HEK293 (cell line): ENCODE measurements at regions not wholly inside any gene's neighbourhood (a gene's known extent, or its start where the extent isn't known, plus 50 kb on each side); places are given as distances from the start of the nearest gene placed in this dataset.

Experiments
- KLF10 ChIP-seq: fragments of 450-650 bp; IDR thresholded peaks from 2 replicates; pipeline ENCODE4 v1.5.1; 2018; ENCODE audit warnings: missing biosample characterization, mild to moderate bottlenecking, missing genetic modification characterization
- TF ChIP-seq, protein P1 (sequence below): fragments of 450-650 bp; formaldehyde crosslinking; IDR thresholded peaks from 2 replicates; pipeline ENCODE4 v1.5.1; 2016; ENCODE audit warnings: missing biosample characterization, missing genetic modification characterization, low read depth
- TF ChIP-seq, protein P2 (sequence below): fragments of 450-650 bp; formaldehyde crosslinking; IDR thresholded peaks from 2 replicates; pipeline ENCODE4 v1.5.1; 2017; ENCODE audit warnings: missing biosample characterization, missing genetic modification characterization

DNA sequence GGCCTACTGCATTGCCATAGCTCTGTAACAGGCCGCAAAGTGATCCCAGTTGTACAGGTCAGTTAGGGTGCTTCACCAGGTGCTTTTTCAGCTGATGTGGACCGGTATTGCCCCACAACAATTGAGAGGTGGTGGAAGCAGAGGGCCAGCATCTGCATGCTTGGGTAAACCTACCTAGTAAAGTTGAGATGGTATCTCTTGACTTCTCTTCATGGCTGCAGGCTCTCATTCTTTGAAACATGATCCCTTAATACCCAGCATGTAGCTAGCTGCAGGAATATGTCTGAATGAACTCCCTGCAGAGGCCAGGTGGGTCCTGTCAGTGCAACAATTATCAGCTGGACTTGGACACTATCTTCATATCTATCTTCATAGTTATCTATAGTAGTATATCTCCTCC lies 60.7 kb upstream of the CCDC6 start:
- TF ChIP-seq, protein P1, sequence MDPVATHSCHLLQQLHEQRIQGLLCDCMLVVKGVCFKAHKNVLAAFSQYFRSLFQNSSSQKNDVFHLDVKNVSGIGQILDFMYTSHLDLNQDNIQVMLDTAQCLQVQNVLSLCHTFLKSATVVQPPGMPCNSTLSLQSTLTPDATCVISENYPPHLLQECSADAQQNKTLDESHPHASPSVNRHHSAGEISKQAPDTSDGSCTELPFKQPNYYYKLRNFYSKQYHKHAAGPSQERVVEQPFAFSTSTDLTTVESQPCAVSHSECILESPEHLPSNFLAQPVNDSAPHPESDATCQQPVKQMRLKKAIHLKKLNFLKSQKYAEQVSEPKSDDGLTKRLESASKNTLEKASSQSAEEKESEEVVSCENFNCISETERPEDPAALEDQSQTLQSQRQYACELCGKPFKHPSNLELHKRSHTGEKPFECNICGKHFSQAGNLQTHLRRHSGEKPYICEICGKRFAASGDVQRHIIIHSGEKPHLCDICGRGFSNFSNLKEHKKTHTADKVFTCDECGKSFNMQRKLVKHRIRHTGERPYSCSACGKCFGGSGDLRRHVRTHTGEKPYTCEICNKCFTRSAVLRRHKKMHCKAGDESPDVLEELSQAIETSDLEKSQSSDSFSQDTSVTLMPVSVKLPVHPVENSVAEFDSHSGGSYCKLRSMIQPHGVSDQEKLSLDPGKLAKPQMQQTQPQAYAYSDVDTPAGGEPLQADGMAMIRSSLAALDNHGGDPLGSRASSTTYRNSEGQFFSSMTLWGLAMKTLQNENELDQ (tag by site-specific recombination), result no peak
- TF ChIP-seq, protein P2, sequence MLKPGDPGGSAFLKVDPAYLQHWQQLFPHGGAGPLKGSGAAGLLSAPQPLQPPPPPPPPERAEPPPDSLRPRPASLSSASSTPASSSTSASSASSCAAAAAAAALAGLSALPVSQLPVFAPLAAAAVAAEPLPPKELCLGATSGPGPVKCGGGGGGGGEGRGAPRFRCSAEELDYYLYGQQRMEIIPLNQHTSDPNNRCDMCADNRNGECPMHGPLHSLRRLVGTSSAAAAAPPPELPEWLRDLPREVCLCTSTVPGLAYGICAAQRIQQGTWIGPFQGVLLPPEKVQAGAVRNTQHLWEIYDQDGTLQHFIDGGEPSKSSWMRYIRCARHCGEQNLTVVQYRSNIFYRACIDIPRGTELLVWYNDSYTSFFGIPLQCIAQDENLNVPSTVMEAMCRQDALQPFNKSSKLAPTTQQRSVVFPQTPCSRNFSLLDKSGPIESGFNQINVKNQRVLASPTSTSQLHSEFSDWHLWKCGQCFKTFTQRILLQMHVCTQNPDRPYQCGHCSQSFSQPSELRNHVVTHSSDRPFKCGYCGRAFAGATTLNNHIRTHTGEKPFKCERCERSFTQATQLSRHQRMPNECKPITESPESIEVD, result no peak
- no peak for TF ChIP-seq KLF10 (tag by site-specific recombination)
